Effector memory CD4-positive, alpha-beta T cell (primary cell): ENCODE measurements at regions not wholly inside any gene's neighbourhood (a gene's known extent, or its start where the extent isn't known, plus 50 kb on each side); places are given as distances from the start of the nearest gene placed in this dataset.

Experiments used
- DNase-seq, 3 donors: peaks; one replicate each; pipeline ENCODE4 v3.0.0-alpha.2; 2020
- H3K27ac ChIP-seq: 2 replicates; pipeline ENCODE4 v1.7.0; 2013; ENCODE audit warnings: mild to moderate bottlenecking, low read length, moderate library complexity; ENCODE audit not compliant: insufficient read depth, poor library complexity, severe bottlenecking
- H3K27me3 ChIP-seq: replicated peaks from 2 replicates; pipeline ENCODE4 v1.7.0; 2013; ENCODE audit warnings: mild to moderate bottlenecking, low read length; ENCODE audit not compliant: insufficient read depth, control insufficient read depth, poor library complexity, severe bottlenecking
- H3K36me3 ChIP-seq: 2 replicates; pipeline ENCODE4 v1.7.0; 2013; ENCODE audit warnings: mild to moderate bottlenecking, low read length, moderate library complexity; ENCODE audit not compliant: control insufficient read depth, insufficient read depth
- H3K4me1 ChIP-seq: 2 replicates; pipeline ENCODE4 v1.7.0; 2013; ENCODE audit warnings: low read length, mild to moderate bottlenecking; ENCODE audit not compliant: control insufficient read depth, insufficient read depth, poor library complexity, severe bottlenecking
- H3K4me3 ChIP-seq: 2 replicates; pipeline ENCODE4 v1.7.0; 2013; ENCODE audit warnings: low read length, low read depth, mild to moderate bottlenecking; ENCODE audit not compliant: insufficient read depth, poor library complexity, severe bottlenecking
- H3K9me3 ChIP-seq: 2 replicates; pipeline ENCODE4 v1.7.0; 2013; ENCODE audit warnings: mild to moderate bottlenecking, low read length, moderate library complexity; ENCODE audit not compliant: control insufficient read depth

- Histone ChIP-seq H3K4me3 (no peak overlapping the region), H3K36me3 (no peaks in the 10 kb centered on the region), H3K9me3 (no peaks in the 10 kb centered on the region), H3K4me1 (no peaks in the 10 kb centered on the region), H3K27me3 (peaks cover 6% of the 10 kb centered on the region), H3K27ac (no peak overlapping the region)
- DNase-seq = no peak
Measured at GRCh38 chr4:183763990-183764754, 105.1 kb downstream of the TRAPPC11 start.

DNA sequence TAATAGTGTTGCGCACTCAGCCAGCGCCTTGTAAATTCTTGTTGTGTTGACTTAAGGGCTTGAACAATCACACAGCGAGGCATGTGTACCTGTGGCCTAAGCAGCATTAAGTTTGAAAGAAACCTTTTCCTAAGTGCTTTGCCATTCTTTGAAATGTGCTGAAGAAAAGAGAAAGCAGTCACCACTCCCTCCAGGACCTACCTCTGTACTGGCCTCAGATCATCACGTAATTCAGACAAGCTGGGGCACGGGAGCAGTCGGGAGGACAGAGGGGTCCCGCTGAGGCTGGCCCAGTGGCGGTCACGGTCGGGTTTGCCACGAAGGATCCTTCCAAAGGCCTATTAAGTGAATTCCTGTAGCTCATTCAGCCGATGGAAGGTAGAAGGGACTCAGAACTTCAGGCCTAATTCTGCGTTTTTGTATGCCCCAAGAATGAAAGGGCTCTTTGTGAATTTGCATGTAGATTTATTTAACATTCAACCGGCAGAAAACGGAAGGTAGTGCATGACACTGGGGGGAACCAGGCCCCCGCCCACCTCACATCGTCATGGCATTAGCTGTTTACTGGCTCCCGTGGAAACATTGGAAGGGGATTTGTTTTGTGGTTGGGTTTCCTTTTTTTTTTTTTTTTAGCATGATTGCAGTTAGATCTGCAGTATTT lies 106.3 kb downstream of the TRAPPC11 start:
- Histone ChIP-seq H3K9me3 (no peaks in the 10 kb centered on the region), H3K27ac (no peak overlapping the region), H3K36me3 (no peaks in the 10 kb centered on the region), H3K4me3 (no peak overlapping the region), H3K4me1 (no peaks in the 10 kb centered on the region), H3K27me3 (peaks cover 6% of the 10 kb centered on the region)
- no peak for DNase-seq

GRCh38 chr4:183766140-183766539 lies 107.0 kb downstream of the TRAPPC11 start:
- no peaks in the 10 kb centered on the region for H3K36me3 ChIP-seq
- H3K27ac ChIP-seq = no peak overlapping the region
- DNase-seq = no peak
- no peaks in the 10 kb centered on the region for H3K4me1 ChIP-seq
- H3K9me3 ChIP-seq = no peaks in the 10 kb centered on the region
- no peak overlapping the region for H3K4me3 ChIP-seq
- H3K27me3 ChIP-seq = peaks cover 6% of the 10 kb centered on the region

DNA sequence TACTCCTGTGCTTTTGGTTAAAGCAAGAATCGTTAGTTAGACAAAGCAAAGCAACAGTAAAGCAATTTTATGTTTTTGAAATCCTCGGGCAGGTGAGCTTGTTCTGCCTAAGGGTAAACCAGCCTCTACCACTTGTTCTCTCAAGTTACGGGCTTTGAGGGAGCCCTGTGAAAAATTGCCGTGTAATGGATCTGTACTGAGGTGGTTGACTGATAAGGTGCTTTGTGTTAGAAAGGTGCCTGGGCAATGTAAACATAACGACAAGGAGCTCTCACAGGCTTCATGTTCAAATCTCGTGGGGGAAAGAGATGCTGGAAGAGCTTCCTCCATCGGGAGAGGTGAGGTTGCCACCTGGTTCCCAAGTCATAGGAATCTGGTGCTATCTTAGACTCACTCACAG lies 111.8 kb downstream of the TRAPPC11 start:
- Histone ChIP-seq H3K27me3 (no peaks in the 10 kb centered on the region), H3K36me3 (no peaks in the 10 kb centered on the region)
- DNase-seq = no peak

GRCh38 chr4:183772361-183772760 lies 113.3 kb downstream of the TRAPPC11 start:
- Histone ChIP-seq H3K27me3 (no peaks in the 10 kb centered on the region), H3K27ac (no peak overlapping the region), H3K4me1 (no peaks in the 10 kb centered on the region), H3K9me3 (no peaks in the 10 kb centered on the region), H3K4me3 (no peak overlapping the region), H3K36me3 (no peaks in the 10 kb centered on the region)
- no peak for DNase-seq

More for the DNA sequence above, 111.8 kb downstream of the TRAPPC11 start:
- no peak overlapping the region for H3K27ac ChIP-seq
- no peaks in the 10 kb centered on the region for H3K4me1 ChIP-seq
- no peaks in the 10 kb centered on the region for H3K9me3 ChIP-seq
- no peak overlapping the region for H3K4me3 ChIP-seq

GRCh38 chr4:183773790-183774189 lies 114.7 kb downstream of the TRAPPC11 start:
- no peak for DNase-seq
- no peaks in the 10 kb centered on the region for H3K27me3 ChIP-seq
- no peak overlapping the region for H3K27ac ChIP-seq

DNA sequence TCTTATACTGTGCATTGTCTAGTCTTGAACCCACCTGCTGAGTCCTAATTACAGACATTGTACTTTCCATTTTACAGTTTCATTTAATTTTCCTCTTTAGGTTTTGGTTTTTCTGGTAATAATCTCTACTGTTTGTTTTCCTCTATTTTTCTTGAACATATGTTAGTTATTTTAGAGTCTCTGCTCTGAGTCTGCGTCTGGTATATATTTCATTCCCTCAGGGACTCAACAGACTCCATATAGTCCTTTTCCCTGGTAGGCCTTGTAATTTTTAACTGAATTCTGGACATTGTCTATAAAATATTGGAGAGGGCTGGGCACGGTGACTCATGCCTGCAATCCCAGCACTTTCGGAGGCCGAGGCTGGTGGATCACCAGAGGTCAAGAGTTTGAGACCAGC lies 121.8 kb upstream of the STOX2 start:
- no peaks in the 10 kb centered on the region for H3K9me3 ChIP-seq
- no peaks in the 10 kb centered on the region for H3K36me3 ChIP-seq
- H3K4me3 ChIP-seq = no peak overlapping the region
- H3K27me3 ChIP-seq = no peaks in the 10 kb centered on the region
- H3K27ac ChIP-seq = no peak overlapping the region
- no peak for DNase-seq
- H3K4me1 ChIP-seq = no peaks in the 10 kb centered on the region

More at GRCh38 chr4:183773790-183774189, 114.7 kb downstream of the TRAPPC11 start:
- no peak overlapping the region for H3K4me3 ChIP-seq
- H3K4me1 ChIP-seq = no peaks in the 10 kb centered on the region
- no peaks in the 10 kb centered on the region for H3K36me3 ChIP-seq
- H3K9me3 ChIP-seq = no peaks in the 10 kb centered on the region

GRCh38 chr4:183783991-183784553 lies 121.0 kb upstream of the STOX2 start:
- Histone ChIP-seq H3K27ac (no peak overlapping the region), H3K4me3 (no peak overlapping the region), H3K9me3 (no peaks in the 10 kb centered on the region), H3K36me3 (no peaks in the 10 kb centered on the region), H3K27me3 (no peaks in the 10 kb centered on the region), H3K4me1 (no peaks in the 10 kb centered on the region)
- no peak for DNase-seq

GRCh38 chr4:183788308-183788905 lies 116.7 kb upstream of the STOX2 start:
- no peak overlapping the region for H3K27ac ChIP-seq
- H3K9me3 ChIP-seq = peaks cover 8% of the 10 kb centered on the region
- no peaks in the 10 kb centered on the region for H3K36me3 ChIP-seq
- no peak for DNase-seq
- H3K27me3 ChIP-seq = no peaks in the 10 kb centered on the region
- no peaks in the 10 kb centered on the region for H3K4me1 ChIP-seq
- H3K4me3 ChIP-seq = no peak overlapping the region

GRCh38 chr4:183789657-183790056 lies 115.5 kb upstream of the STOX2 start:
- H3K9me3 ChIP-seq = peaks cover 9% of the 10 kb centered on the region
- H3K36me3 ChIP-seq = no peaks in the 10 kb centered on the region
- no peak overlapping the region for H3K27ac ChIP-seq
- H3K4me1 ChIP-seq = no peaks in the 10 kb centered on the region
- no peak for DNase-seq
- H3K27me3 ChIP-seq = no peaks in the 10 kb centered on the region
- no peak overlapping the region for H3K4me3 ChIP-seq
